HG03521 (cell line): ENCODE measurements at regions not wholly inside any gene's neighbourhood (a gene's known extent, or its start where the extent isn't known, plus 50 kb on each side); places are given as distances from the start of the nearest gene placed in this dataset.

Experiments
- ATAC-seq: cut with Tn5 transposase; IDR thresholded peaks from one replicate; pipeline ENCODE4 v1.9.1; 2021; ENCODE audit warnings: mild to moderate bottlenecking, moderate library complexity; ENCODE audit not compliant: unreplicated experiment

- ATAC-seq = peak; percentile 64
These were observed 116.6 kb upstream of the HIVEP3 start for GRCh38 chr1:42035205-42035829.

GRCh38 chr1:42034426-42034825, 115.7 kb upstream of the HIVEP3 start:
- ATAC-seq = no peak

- ATAC-seq = no peak
These were observed 114.9 kb upstream of the HIVEP3 start for GRCh38 chr1:42033629-42034028.

GRCh38 chr1:42017730-42018129, 99.0 kb upstream of the HIVEP3 start:
- ATAC-seq = no peak

- no peak for ATAC-seq
These were observed 98.5 kb upstream of the HIVEP3 start for GRCh38 chr1:42017259-42017658.

- ATAC-seq = no peak
These were observed 96.1 kb upstream of the HIVEP3 start for GRCh38 chr1:42014823-42015222.

- no peak for ATAC-seq
These were observed 95.3 kb upstream of the HIVEP3 start for GRCh38 chr1:42013881-42014470.

GRCh38 chr1:42012852-42013251, 94.1 kb upstream of the HIVEP3 start:
- ATAC-seq = no peak

GRCh38 chr1:42010381-42010780, 91.7 kb upstream of the HIVEP3 start:
- ATAC-seq = no peak

- ATAC-seq = no peak
These were observed 89.5 kb upstream of the HIVEP3 start for GRCh38 chr1:42008264-42008663.

GRCh38 chr1:42006836-42007235, 88.1 kb upstream of the HIVEP3 start:
- no peak for ATAC-seq

GRCh38 chr1:42006093-42006492, 87.4 kb upstream of the HIVEP3 start:
- no peak for ATAC-seq

GRCh38 chr1:42005530-42005929, 86.8 kb upstream of the HIVEP3 start:
- ATAC-seq = no peak

GRCh38 chr1:42004860-42005259, 86.1 kb upstream of the HIVEP3 start:
- ATAC-seq = no peak

GRCh38 chr1:42004322-42004721, 85.6 kb upstream of the HIVEP3 start:
- ATAC-seq = no peak

GRCh38 chr1:42003433-42003832, 84.7 kb upstream of the HIVEP3 start:
- no peak for ATAC-seq

GRCh38 chr1:42002220-42002619, 83.5 kb upstream of the HIVEP3 start:
- ATAC-seq = no peak

- no peak for ATAC-seq
These were observed 82.0 kb upstream of the HIVEP3 start for GRCh38 chr1:42000766-42001165.

GRCh38 chr1:41999884-42000283, 81.2 kb upstream of the HIVEP3 start:
- no peak for ATAC-seq

- ATAC-seq = no peak
These were observed 79.5 kb upstream of the HIVEP3 start for GRCh38 chr1:41998250-41998649.

- ATAC-seq = no peak
These were observed 78.4 kb upstream of the HIVEP3 start for GRCh38 chr1:41997153-41997552.

- no peak for ATAC-seq
These were observed 76.9 kb upstream of the HIVEP3 start for GRCh38 chr1:41995441-41996130.
